Keratinocyte (primary cell): ENCODE measurements at regions not wholly inside any gene's neighbourhood (a gene's known extent, or its start where the extent isn't known, plus 50 kb on each side); places are given as distances from the start of the nearest gene placed in this dataset.

Experiments
- DNase-seq: peaks from one replicate; pipeline ENCODE4 v3.0.0-alpha.2; 2011; ENCODE audit warnings: low read depth, missing footprints, low spot score
- FAIRE-seq: peaks from 2 replicates; lab custom pipeline; 2011; peaks lifted over from hg19 to GRCh38; lab: Jason Lieb, UNC
- H2AFZ ChIP-seq: 2 replicates; pipeline ENCODE4 v1.6.0; 2012; ENCODE audit warnings: low read length, control low read depth, inconsistent platforms; ENCODE audit not compliant: control insufficient read depth
- H3K27ac ChIP-seq: 2 replicates; pipeline ENCODE4 v1.5.1; 2011; ENCODE audit warnings: low read length; ENCODE audit not compliant: control insufficient read depth, insufficient read depth
- H3K27me3 ChIP-seq: 3 replicates; pipeline ENCODE4 v1.6.0; 2011; ENCODE audit warnings: low read length; ENCODE audit not compliant: control insufficient read depth, insufficient read depth; ENCODE audit errors: extremely low read depth
- H3K36me3 ChIP-seq, 2 experiments: 2 replicates in 1 of 2; 3 replicates in 1 of 2; pipeline ENCODE4 v1.5.1; 2011; ENCODE audit warnings: low read length in 2 of 2, mild to moderate bottlenecking in 1 of 2; ENCODE audit not compliant: control insufficient read depth in 2 of 2, insufficient read depth in 2 of 2; ENCODE audit errors: extremely low read depth in 1 of 2
- H3K4me1 ChIP-seq: 3 replicates; pipeline ENCODE4 v1.5.1; 2011; ENCODE audit warnings: low read length; ENCODE audit not compliant: control insufficient read depth, insufficient read depth; ENCODE audit errors: extremely low read depth
- H3K4me2 ChIP-seq: 3 replicates; pipeline ENCODE4 v1.6.0; 2011; ENCODE audit warnings: low read depth, low read length; ENCODE audit not compliant: control insufficient read depth, insufficient read depth; ENCODE audit errors: extremely low read depth
- H3K4me3 ChIP-seq, 3 experiments: fragments of 200-600 bp in 1 of 3; sonication (generic) in 1 of 3; 2 replicates in 2 of 3; 3 replicates in 1 of 3; pipeline ENCODE4 v1.5.1; 2011 to 2016; ENCODE audit warnings: low read length in 3 of 3, mild to moderate bottlenecking in 3 of 3, control low read depth in 2 of 3, inconsistent platforms in 1 of 3, low read depth in 1 of 3, mixed read lengths in 1 of 3, mixed run types in 1 of 3, moderate library complexity in 1 of 3; ENCODE audit not compliant: control insufficient read depth in 2 of 3, insufficient read depth in 2 of 3; ENCODE audit errors: extremely low read depth in 1 of 3
- H3K79me2 ChIP-seq: 2 replicates; pipeline ENCODE4 v1.6.0; 2012; ENCODE audit warnings: low read length; ENCODE audit not compliant: control insufficient read depth, insufficient read depth
- H3K9ac ChIP-seq: 3 replicates; pipeline ENCODE4 v1.6.0; 2011; ENCODE audit warnings: low read length; ENCODE audit not compliant: control insufficient read depth, insufficient read depth; ENCODE audit errors: extremely low read depth
- H3K9me1 ChIP-seq: 3 replicates; pipeline ENCODE4 v1.6.0; 2011; ENCODE audit warnings: low read length; ENCODE audit not compliant: control insufficient read depth, insufficient read depth; ENCODE audit errors: extremely low read depth
- H3K9me3 ChIP-seq: 2 replicates; pipeline ENCODE4 v1.5.1; 2012; ENCODE audit warnings: low read depth, low read length; ENCODE audit not compliant: control insufficient read depth
- H4K20me1 ChIP-seq: 3 replicates; pipeline ENCODE4 v1.6.0; 2011; ENCODE audit warnings: low read length; ENCODE audit not compliant: control insufficient read depth, insufficient read depth; ENCODE audit errors: extremely low read depth
- EZH2 ChIP-seq: IDR thresholded peaks from one replicate; pipeline ENCODE4 v1.6.1; 2012; ENCODE audit warnings: inconsistent platforms, mild to moderate bottlenecking, low read length, moderate library complexity
- dilution Hi-C: fragments of 300-500 bp; cut with MboI; formaldehyde crosslinking; loops from one replicate; pipeline ENCODE4 v1.7.0; 2020; ENCODE audit warnings: low sequenced_read_pairs; ENCODE audit not compliant: extremely low pct_ligation_motif_present
- TF ChIP-seq, protein P1 (sequence below), 3 experiments: IDR thresholded peaks in 1 of 3; conservative IDR thresholded peaks in 1 of 3; optimal IDR thresholded peaks in 1 of 3; 2 replicates in 2 of 3; 3 replicates in 1 of 3; pipeline versions ENCODE3 to v1.5.1; 2011; ENCODE audit warnings: low read length in 3 of 3, mild to moderate bottlenecking in 3 of 3, moderate library complexity in 2 of 3, control low read depth in 1 of 3, inconsistent platforms in 1 of 3; ENCODE audit not compliant: insufficient read depth in 2 of 3; ENCODE audit errors: extremely low read depth in 1 of 3

DNA sequence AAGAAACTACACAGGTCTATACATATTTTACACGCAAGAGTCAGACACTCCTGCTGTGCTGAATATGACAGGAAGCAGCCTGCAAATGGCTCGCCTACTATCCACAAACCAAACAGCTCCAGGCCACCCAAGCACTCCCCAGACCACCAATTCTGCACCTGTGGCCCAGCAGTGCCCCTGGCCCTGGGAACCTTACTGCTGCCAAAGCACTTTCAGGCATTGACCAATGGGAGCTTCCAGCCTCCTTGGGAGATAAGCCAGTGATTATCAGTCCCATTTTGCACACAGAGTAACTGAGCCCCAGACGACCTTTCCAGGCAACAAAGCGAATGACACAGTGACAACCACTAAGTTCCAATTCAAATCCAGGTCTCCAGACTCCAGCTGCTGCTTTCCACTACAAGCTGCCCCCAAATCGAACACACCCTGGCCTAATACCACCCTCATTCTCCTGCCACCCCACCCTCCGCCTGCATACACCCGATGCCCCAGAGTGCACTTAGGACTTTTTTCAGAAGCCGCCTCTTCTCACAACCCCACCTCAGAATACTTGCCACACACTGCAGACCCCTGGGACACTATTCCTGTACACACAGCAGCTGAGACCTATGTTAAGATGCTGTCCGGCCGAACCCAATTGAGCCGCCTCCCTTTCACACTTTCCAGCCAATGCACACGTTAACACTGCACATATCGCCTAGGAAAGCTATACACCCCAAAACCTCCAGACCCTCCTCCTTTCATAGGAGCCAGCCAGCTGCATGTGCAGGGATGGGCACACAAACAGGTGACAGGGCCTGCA is 126.1 kb upstream of the PRMT8 start:
- Histone ChIP-seq H3K4me2 (peak overlapping the region; percentile 69), H3K36me3 (no peaks in the 10 kb centered on the region), H4K20me1 (no peaks in the 10 kb centered on the region), H3K27me3 (peaks cover 21% of the 10 kb centered on the region), H3K79me2 (no peaks in the 10 kb centered on the region), H3K9me3 (no peaks in the 10 kb centered on the region), H3K9me1 (no peaks in the 10 kb centered on the region), H2AFZ (no peak overlapping the region), H3K4me1 (no peaks in the 10 kb centered on the region), H3K9ac (no peak overlapping the region), H3K27ac (no peak overlapping the region), H3K4me3 (peak overlapping the region in 1 of 3 experiments; percentile 63)
- peak; percentile 58 for FAIRE-seq
- no peak for DNase-seq
- TF ChIP-seq, protein P1, sequence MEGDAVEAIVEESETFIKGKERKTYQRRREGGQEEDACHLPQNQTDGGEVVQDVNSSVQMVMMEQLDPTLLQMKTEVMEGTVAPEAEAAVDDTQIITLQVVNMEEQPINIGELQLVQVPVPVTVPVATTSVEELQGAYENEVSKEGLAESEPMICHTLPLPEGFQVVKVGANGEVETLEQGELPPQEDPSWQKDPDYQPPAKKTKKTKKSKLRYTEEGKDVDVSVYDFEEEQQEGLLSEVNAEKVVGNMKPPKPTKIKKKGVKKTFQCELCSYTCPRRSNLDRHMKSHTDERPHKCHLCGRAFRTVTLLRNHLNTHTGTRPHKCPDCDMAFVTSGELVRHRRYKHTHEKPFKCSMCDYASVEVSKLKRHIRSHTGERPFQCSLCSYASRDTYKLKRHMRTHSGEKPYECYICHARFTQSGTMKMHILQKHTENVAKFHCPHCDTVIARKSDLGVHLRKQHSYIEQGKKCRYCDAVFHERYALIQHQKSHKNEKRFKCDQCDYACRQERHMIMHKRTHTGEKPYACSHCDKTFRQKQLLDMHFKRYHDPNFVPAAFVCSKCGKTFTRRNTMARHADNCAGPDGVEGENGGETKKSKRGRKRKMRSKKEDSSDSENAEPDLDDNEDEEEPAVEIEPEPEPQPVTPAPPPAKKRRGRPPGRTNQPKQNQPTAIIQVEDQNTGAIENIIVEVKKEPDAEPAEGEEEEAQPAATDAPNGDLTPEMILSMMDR (optimal IDR thresholded peaks at IDR 0.05 in 1 of 3, IDR thresholded peaks at IDR 0.05 in 1 of 3, conservative IDR thresholded peaks at IDR 0.05 in 1 of 3; ENCODE audit: extremely low read depth in 1 of 3, insufficient read depth in 2 of 3, low read length in 3 of 3) = no peak
- TF ChIP-seq EZH2 = peak; percentile 34
- dilution Hi-C loops = no loop called here

DNA sequence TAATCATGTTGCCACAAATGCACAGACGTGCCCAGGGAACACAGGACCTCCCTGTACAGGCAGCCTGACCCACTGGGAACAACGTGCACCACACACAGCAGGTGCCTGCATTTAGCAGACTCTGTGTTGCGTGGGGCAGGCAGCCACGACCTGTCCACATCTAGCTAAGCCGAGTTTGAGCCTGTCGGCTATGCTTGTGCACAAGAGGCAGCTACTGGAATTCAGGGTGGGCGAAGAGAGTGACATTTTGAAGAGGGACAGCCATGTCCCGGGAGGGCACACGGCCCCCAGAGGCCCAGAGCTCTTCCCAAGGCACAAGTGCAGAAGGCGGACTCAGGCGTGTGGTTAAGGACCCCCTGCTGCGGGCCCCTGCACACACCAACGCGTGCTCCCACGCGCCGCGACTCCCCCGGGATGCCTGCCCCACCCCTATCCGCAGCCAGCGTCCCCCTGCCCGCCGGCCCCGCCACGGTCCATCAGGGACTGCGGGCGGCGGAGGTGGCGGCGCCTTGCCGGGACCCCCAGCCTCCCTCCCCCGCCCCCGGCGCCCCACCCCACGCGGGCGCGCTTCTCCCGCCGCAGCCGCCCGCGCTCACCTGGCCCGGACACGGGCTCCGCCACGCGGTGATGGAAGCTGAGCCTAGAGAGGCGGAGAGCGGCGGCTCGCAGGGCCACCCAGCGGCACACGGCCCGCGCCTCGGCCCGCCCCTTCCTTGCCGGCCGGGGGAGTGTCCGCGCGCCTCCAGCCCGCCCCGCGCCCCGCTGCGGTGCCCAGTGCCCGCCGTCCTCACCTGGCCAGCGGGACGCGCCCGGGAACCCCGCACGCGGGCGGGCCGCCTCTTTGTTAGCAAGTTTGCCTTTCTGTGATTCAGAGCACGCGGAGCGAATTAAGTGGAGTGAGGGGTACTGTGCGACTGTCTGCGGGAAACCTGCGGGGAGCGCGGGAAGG is 125.3 kb upstream of the PRMT8 start:
- Histone ChIP-seq H3K27ac (no peak overlapping the region), H3K9ac (peak overlapping the region; percentile 16), H3K4me3 (peak overlapping the region in 2 of 3 experiments; percentile 51 to 63), H2AFZ (peak overlapping the region; percentile 31), H3K9me1 (no peaks in the 10 kb centered on the region), H3K79me2 (no peaks in the 10 kb centered on the region), H3K4me1 (no peaks in the 10 kb centered on the region), H4K20me1 (no peaks in the 10 kb centered on the region), H3K4me2 (peak overlapping the region; percentile 69), H3K27me3 (peaks cover 21% of the 10 kb centered on the region), H3K36me3 (no peaks in the 10 kb centered on the region), H3K9me3 (no peaks in the 10 kb centered on the region)
- TF ChIP-seq, protein P1 (optimal IDR thresholded peaks at IDR 0.05 in 1 of 3, IDR thresholded peaks at IDR 0.05 in 1 of 3, conservative IDR thresholded peaks at IDR 0.05 in 1 of 3; ENCODE audit: extremely low read depth in 1 of 3, insufficient read depth in 2 of 3, low read length in 3 of 3) = peak in 2 of 3 experiments; percentile 7 to 40
- TF ChIP-seq EZH2 = peak; percentile 52
- dilution Hi-C loops = no loop called here
- DNase-seq (no peak), FAIRE-seq (no peak)
